Osteocyte (in vitro differentiated cells): ENCODE measurements at regions not wholly inside any gene's neighbourhood (a gene's known extent, or its start where the extent isn't known, plus 50 kb on each side); places are given as distances from the start of the nearest gene placed in this dataset.

Experiments used
- DNase-seq: peaks from one replicate; pipeline ENCODE4 v3.0.0; 2021; ENCODE audit warnings: mixed read lengths; ENCODE audit not compliant: unreplicated experiment; ENCODE audit errors: extremely low spot score
- H3K27ac Mint-ChIP-seq: one replicate; pipeline ENCODE4 v1.8.0; 2021; ENCODE audit warnings: mild to moderate bottlenecking, mixed read lengths; ENCODE audit not compliant: unreplicated experiment
- H3K27me3 Mint-ChIP-seq: one replicate; pipeline ENCODE4 v1.8.0; 2021; ENCODE audit warnings: mixed read lengths; ENCODE audit not compliant: unreplicated experiment
- H3K36me3 Mint-ChIP-seq: one replicate; pipeline ENCODE4 v1.8.0; 2021; ENCODE audit warnings: mixed read lengths; ENCODE audit not compliant: unreplicated experiment
- H3K4me1 Mint-ChIP-seq: one replicate; pipeline ENCODE4 v1.8.0; 2021; ENCODE audit warnings: mixed read lengths; ENCODE audit not compliant: unreplicated experiment
- H3K4me3 Mint-ChIP-seq: one replicate; pipeline ENCODE4 v1.8.0; 2021; ENCODE audit warnings: mild to moderate bottlenecking, moderate library complexity, mixed read lengths; ENCODE audit not compliant: unreplicated experiment
- H3K9me3 Mint-ChIP-seq: one replicate; pipeline ENCODE4 v1.8.0; 2021; ENCODE audit warnings: mixed read lengths; ENCODE audit not compliant: unreplicated experiment
- TF ChIP-seq, protein P1 (sequence below): fragments of 200-600 bp; sonication (generic); IDR thresholded peaks from 2 replicates; pipeline ENCODE4 v1.5.0; 2021; ENCODE audit warnings: antibody characterized with exemption, mild to moderate bottlenecking, moderate library complexity

DNA sequence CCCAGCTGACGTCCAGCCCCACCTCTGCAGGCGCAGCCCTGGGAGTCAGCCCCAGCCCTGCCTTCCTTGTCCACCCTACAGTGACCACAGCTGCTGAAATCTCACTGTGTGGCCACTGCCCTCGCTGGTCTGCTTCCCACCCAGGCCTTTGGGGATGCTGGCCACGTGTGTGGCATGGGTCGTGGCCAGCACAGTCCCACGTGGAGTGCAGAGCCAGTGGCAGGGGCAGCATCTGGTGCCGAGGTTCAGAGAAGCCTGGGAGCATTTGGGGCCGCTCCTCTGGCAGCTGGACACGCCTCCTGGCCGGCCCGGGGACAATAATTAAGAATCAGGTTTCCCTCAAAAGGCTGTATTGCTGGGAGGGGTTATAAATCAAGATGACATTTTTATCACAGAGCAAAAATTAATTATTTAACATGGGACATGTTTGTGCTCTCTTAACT lies 92.1 kb downstream of the HMX1 start:
- H3K27me3 Mint-ChIP-seq, result no peaks in the 10 kb centered on the region
- no peaks in the 10 kb centered on the region for H3K36me3 Mint-ChIP-seq
- TF ChIP-seq, protein P1, sequence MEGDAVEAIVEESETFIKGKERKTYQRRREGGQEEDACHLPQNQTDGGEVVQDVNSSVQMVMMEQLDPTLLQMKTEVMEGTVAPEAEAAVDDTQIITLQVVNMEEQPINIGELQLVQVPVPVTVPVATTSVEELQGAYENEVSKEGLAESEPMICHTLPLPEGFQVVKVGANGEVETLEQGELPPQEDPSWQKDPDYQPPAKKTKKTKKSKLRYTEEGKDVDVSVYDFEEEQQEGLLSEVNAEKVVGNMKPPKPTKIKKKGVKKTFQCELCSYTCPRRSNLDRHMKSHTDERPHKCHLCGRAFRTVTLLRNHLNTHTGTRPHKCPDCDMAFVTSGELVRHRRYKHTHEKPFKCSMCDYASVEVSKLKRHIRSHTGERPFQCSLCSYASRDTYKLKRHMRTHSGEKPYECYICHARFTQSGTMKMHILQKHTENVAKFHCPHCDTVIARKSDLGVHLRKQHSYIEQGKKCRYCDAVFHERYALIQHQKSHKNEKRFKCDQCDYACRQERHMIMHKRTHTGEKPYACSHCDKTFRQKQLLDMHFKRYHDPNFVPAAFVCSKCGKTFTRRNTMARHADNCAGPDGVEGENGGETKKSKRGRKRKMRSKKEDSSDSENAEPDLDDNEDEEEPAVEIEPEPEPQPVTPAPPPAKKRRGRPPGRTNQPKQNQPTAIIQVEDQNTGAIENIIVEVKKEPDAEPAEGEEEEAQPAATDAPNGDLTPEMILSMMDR, result no peak
- H3K4me1 Mint-ChIP-seq, result no peaks in the 10 kb centered on the region
- DNase-seq, result no peak
- no peak overlapping the region for H3K4me3 Mint-ChIP-seq
- H3K27ac Mint-ChIP-seq, result no peak overlapping the region
- H3K9me3 Mint-ChIP-seq, result no peaks in the 10 kb centered on the region

DNA sequence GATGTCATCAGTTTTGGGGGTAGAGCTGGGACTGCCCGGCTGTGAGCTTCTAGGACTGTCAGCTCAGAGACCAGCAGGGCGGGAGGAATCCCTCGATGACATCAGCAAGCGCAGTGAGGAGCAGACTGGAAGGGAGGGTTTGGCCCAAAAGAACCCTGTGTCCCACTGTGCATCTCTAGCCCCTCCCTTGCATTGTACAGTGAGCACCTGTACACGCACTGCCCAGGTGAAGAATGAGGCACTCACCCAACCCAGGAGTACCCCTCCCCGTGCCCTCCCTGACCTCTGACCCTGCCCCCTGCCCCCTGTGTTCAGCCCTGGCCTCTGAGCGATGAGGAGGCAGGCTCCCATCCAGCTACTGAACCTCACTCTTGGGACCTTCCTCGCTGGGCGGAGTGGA lies 92.9 kb downstream of the HMX1 start:
- Mint-ChIP-seq H3K27ac (no peak overlapping the region), H3K4me3 (no peak overlapping the region), H3K4me1 (no peaks in the 10 kb centered on the region), H3K27me3 (no peaks in the 10 kb centered on the region), H3K36me3 (no peaks in the 10 kb centered on the region), H3K9me3 (no peaks in the 10 kb centered on the region)
- TF ChIP-seq, protein P1, result no peak
- DNase-seq, result no peak

GRCh38 chr4:8778291-8778690 lies 93.3 kb downstream of the HMX1 start:
- H3K4me1 Mint-ChIP-seq, result no peaks in the 10 kb centered on the region
- H3K36me3 Mint-ChIP-seq, result no peaks in the 10 kb centered on the region
- H3K4me3 Mint-ChIP-seq, result no peak overlapping the region
- no peaks in the 10 kb centered on the region for H3K9me3 Mint-ChIP-seq
- H3K27ac Mint-ChIP-seq, result no peak overlapping the region
- TF ChIP-seq, protein P1, result no peak
- DNase-seq, result no peak
- H3K27me3 Mint-ChIP-seq, result no peaks in the 10 kb centered on the region

DNA sequence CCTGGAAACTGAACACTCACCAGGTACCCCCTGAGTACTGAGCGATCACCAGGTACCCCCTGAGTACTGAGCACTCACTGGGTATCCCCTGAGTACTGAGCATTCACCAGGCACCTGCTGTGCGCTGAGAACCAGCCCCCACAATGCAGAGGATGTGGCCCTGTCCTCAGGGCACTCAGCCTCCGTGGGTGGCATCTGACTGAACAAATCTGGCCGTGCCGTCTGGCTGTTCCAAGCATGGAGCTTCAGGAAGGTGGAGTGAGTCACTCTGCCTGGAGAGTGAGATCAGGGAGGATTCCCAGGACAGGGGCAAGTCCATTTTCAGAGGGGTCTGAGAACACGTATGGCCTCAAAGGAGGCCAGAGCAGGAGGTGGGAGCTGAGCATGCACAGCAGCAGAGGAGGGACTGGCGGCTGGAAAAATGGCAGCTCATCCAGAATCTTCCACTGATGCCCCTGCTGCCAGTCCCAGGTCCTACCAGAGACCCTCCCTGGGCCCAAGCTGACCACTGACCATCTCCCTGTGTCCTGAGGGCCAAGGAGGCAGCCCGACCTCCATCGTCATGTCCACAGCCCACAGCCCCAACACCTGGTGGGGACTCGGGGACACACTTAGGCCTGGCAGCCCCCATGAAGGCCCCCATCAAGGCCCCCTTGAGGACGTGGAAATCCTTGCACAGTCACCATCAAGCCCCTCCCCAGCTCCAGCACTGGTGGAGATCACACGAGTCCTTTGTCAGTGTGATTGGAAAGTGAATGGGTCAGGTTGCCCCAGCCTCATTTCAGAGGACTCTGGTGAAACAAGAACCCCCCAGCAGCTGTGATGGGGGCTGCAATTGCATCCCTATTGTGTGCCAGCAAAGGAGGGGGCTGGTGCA lies 94.1 kb downstream of the HMX1 start:
- Mint-ChIP-seq H3K27me3 (no peaks in the 10 kb centered on the region), H3K36me3 (no peaks in the 10 kb centered on the region), H3K9me3 (no peaks in the 10 kb centered on the region), H3K27ac (no peak overlapping the region), H3K4me3 (no peak overlapping the region), H3K4me1 (no peaks in the 10 kb centered on the region)
- DNase-seq, result no peak
- TF ChIP-seq, protein P1, result no peak

GRCh38 chr4:8776366-8776765 lies 95.3 kb downstream of the HMX1 start:
- no peaks in the 10 kb centered on the region for H3K4me1 Mint-ChIP-seq
- peaks cover 2% of the 10 kb centered on the region for H3K27me3 Mint-ChIP-seq
- H3K4me3 Mint-ChIP-seq, result no peak overlapping the region
- DNase-seq, result no peak
- no peaks in the 10 kb centered on the region for H3K36me3 Mint-ChIP-seq
- TF ChIP-seq, protein P1, result no peak
- H3K9me3 Mint-ChIP-seq, result no peaks in the 10 kb centered on the region
- H3K27ac Mint-ChIP-seq, result no peak overlapping the region
